GM11168 (cell line): ENCODE measurements at regions not wholly inside any gene's neighbourhood (a gene's known extent, or its start where the extent isn't known, plus 50 kb on each side); places are given as distances from the start of the nearest gene placed in this dataset.
"Not testable (repeated sequence)": the region's sequence is repeated elsewhere in the genome, so short reads cannot be mapped to it uniquely, and the experiment has no call there.

Experiments used
- in situ Hi-C: fragments of 300-500 bp; cut with MboI; formaldehyde crosslinking; loops from one replicate; pipeline ENCODE4 v1.12.0; 2022; ENCODE audit warnings: low sequenced_read_pairs; ENCODE audit not compliant: unreplicated experiment

DNA sequence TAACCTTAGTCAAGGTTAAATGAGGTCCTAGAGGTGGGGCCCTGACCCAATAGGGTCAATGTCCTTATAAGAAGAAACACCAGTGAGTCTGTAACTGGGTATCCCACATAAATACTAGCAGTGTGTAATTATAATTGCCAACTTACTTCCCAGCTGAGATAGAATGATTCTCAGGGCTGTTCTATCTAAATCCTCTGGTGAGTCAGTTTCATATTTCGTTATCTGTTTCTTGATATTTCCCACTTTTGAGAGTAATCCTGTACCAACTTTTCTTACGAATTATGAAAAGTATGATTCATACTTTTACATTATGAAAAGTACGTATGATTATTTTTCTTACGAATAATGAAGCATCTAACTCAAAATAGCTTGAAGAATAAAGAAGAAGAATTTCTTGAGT lies 546.8 kb upstream of the NETO1 start:
- in situ Hi-C loops, result no loop called here

DNA sequence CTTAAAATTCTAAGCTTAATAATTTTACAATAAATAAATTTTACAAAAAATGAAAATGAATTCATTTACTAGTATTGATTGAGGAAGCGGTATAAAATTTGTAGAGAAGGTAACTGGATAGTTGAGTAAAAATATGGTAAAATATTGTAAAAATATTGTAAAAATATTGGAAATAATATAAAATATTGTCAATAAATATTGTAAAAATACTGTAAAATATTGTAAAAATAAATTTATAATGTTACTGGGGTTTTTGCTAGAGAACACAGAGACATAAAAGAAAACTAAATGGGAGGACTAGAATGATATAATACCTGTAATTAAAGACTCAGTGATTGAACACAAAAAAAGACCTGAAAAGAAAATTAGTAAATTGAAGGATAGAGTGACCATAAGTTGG lies 546.3 kb upstream of the NETO1 start:
- in situ Hi-C loops, result no loop called here

DNA sequence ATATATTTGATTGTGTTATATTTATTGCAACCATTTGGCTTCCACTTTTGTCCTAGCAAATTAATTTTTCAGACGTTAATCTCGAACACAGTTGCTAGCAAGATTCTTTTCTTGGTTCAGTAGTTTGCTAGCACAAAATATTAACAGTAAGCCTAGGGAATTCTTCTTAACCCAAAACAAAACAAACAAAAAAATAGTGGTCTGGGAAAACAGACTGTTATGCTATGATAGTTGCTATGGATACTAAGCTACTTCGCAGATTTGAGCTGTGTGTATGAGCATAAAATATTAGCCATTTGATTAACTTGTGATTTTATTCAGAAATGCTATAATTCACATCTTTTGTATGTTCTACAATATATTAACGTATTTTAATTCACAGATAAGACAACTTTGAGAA lies 541.5 kb upstream of the NETO1 start:
- in situ Hi-C loops, result no loop called here

DNA sequence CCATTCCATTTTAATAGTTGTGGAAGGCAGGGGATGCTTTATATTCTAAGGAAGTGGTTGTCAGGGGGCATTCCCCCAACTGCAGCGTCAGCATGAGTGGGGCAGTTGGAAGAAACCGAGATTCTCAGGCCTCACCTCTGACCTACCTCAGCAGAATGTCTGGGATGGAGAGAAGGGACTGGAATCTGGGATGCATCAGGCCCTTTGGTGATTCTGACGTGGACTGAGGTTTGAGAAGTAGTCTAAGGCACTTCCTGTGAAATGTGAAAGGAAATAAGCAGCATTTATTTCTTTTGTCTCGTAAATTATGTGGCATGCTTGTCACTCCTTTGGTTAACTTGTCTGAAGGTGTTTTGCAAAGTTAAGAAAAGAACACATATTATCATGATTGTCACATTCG lies 540.7 kb upstream of the NETO1 start:
- in situ Hi-C loops, result no loop called here

DNA sequence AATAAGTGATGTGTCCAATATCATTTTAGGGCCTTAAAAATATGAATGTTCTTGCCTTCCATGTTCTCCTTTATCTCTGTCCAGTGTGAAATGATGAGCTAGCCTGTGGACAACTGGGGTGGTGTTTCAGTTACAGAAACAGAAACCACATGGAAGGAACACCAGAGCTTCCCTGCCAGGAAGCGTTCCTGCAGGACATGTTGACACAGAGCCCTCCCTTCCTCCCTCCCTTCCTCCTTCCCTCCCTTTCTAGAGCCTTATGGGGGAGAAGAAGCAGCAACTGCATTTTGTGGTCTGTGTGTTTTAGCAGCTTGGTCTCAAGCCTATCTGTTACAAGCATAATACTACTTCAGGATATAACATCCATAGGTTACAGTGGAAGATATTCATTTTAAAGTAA lies 539.7 kb upstream of the NETO1 start:
- in situ Hi-C loops, result no loop called here

DNA sequence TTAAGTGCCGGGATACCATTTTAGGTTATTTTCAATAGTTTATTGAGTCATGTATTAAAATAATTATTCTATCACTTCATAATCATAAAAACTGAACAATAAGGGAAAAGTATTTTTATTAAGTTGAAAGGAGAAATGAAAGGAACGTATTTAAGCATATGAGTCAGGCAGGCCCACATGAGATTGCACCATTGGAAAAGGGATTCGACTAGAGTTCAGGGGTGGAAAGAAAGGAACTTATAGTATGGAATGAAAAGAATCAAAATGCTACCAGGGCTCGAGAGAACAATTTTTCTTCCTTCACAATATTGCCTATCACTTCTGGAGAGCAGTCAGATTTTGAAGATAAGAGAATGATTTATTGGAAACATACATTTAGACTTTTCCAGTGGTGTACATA lies 516.5 kb upstream of the NETO1 start:
- in situ Hi-C loops, result no loop called here

DNA sequence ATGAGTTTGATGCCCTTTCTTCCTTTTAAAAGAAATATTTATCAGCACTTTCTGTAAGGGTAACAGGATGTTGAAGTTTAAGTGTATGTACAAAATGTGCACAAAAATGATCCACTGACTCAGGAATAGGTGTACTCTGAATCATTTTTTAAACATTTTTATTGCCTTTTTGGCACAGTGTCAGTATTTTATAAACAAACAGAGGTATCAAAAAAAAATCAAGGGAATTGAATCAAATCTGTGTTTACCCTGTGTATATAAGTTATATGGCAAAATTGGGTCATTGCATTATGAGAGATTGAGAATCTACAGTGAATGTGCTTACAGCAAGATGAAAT lies 513.9 kb upstream of the NETO1 start:
- in situ Hi-C loops, result no loop called here

DNA sequence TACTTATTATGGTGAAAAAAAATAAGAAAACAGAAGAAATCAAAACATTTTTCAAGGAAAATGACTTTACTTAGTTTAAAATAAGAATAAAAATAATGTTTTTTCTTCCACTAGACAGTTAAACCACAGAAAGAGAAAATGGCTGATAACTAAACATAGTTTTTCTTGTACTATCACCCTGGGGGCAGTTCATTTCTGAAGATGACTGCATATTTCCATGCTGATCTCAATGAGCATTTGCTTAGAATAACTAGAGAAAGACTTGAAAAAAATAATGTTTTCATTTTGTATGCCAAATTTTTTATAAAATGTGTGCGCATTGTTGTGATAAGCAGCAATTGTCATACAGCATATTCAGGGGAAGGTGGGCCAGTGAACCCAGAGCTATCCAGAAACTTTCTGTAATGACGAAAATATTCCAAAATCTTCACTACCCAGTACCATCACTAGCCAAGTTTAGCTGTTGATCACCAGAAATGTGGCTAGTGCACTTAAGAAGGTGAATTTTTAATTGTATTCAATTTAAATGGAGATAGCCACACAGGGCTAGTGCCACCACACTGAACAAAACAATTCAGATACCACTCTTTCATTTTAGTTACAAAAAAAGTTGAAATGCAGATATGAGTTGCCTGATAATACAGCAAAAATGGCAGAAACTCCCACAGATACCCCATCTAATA lies 513.4 kb upstream of the NETO1 start:
- in situ Hi-C loops, result no loop called here

DNA sequence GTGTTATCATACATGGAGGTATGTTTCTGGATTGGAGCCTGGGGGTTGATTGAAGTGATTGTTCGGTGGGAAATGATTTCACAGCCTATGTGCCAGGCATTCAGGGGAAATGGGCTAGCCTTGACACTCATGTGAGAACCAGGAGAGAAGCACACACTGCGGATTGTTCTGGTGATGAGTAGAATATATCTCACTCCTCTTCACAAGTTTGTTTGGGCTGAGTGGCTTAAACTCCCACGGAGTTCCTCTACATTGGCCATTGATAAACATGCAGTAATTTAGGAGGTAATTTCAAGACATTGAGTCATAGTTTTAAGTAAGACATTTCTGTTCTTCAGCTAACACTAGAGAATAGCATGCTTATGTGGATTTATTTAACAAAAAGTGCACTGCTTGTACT lies 498.9 kb upstream of the NETO1 start:
- in situ Hi-C loops, result no loop called here

DNA sequence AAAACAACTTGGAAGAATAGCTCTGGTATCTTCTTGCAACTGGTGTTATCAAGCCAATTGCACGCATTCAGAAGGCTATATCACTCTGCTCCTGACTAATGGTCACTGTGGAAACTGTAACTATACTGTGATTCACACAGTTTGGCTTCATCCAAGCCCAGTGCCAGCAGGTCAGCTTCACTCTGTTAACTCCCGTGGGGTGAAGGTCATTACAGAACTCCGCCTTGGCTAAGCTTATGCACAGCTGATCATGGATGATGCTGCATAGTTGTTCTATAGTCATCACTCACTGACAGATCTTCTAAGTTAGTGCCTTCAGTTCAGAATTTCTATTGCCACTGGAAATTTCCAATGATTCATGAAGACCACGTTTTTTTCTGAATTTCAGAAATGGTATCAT lies 497.2 kb upstream of the NETO1 start:
- in situ Hi-C loops, result no loop called here

DNA sequence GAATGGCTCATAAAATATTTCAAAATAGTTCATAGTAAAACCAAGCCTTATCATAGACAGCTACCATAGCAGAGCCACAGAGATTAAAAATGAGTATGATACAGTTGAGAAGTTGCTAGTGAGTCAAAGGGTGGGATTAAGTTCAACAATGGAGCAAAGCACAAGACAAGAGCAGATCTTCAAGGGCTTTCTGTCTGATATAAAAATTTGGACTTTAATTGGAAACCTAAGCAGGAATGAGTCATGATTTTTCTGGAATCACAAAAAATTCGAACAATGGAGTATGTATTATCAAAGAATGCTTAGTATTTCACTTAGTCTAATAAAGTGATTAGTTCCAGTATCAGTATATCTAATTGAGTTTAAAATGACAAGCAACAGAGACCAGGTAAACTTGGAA lies 487.3 kb upstream of the NETO1 start:
- in situ Hi-C loops, result no loop called here

DNA sequence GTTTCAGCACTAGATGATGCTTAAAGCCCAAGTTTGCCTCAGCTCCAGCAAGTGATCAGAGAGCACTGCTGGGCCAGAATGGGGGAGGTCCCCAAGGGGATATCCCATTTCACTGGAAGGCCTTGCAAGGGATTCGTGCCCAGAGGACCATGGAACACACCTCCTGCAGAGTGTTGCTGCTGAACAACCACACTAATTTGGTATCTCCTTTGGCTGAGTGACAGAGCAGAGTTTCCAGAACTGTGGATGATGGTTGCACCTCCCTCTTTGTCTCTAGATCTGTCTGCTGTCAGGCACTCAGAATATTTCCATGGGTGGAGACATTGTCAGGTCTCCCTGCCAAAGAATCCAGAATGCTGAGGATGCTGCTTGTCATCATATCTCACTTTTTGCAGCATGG lies 484.8 kb upstream of the NETO1 start:
- in situ Hi-C loops, result no loop called here

DNA sequence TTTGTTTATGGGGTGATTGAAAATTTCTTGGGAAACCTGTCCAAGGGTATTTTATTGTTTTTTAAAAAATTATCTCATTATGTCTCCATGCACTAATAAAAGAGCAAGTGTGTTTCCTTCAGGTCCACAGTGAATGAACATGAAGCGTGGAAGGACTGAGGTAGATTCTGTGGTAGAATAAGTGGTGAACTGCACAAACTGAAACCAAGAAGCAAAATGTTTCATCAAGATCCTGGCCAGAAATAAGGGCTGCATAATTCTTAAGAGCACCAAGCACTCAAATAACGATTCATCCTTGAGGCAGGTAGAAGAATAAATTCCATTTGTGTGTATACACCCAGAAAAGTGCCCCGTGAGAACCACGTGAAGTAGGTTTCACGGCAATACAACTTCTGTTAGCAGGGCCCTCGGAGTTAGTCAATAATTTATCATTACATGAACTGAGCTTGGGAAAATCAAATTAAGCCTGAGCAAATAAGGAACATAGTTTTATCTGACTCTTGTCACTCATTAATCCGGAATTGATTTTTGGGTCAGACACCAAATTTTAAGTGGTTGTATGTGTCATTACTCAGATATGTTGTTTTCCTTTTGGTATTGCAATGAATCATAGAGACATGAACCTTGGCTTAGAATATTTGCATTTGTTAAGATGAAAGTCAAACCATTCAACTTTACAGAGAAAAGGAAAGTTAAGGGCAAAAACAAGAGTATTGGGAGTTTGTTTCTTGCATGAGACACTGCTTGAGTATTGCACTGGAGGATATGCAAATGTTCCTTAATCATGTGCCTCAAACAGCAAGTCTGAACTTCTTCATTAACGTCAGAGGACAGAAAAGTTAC lies 472.6 kb upstream of the NETO1 start:
- in situ Hi-C loops, result no loop called here

DNA sequence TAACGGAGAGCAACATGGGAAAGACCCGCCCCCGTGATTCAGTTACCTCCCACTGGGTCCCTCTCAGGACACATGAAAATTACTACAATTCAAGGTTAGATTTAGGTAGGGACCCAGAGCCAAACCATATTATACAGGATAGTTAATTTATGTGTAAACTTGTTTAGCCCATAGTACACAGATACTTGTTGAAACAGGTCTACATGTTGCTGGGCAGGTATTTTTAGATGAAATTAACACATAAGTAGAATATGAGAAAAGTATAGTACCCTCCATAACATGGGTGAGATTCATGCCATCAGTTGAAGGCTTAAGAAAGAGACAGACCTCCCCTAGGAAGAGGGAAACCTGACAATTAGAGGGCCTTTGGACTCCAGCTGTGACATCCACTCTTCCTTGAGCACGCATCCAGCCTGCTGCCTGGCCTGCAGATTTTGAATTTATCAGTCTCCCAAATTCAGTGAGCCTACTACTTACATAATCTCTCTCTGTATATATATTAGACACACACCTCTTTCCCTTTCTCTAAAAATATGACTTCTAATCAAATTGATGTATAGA lies 463.5 kb upstream of the NETO1 start:
- in situ Hi-C loops, result no loop called here

DNA sequence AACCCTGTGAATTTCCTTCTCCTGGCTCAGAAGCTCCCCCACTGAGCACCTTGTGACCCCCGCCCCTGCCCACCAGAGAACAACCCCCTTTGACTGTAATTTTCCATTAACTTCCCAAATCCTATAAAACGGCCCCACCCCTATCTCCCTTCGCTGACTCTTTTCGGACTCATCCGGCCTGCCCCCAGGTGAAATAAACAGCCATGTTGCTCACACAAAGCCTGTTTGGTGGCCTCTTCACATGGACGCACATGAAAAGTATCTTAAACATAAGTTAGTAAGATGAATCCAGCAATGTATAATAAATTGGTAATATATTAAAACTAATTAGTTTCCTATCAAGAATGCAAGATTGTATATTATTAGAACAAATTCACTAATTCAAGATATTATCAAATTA lies 462.3 kb upstream of the NETO1 start:
- in situ Hi-C loops, result not testable (repeated sequence)

DNA sequence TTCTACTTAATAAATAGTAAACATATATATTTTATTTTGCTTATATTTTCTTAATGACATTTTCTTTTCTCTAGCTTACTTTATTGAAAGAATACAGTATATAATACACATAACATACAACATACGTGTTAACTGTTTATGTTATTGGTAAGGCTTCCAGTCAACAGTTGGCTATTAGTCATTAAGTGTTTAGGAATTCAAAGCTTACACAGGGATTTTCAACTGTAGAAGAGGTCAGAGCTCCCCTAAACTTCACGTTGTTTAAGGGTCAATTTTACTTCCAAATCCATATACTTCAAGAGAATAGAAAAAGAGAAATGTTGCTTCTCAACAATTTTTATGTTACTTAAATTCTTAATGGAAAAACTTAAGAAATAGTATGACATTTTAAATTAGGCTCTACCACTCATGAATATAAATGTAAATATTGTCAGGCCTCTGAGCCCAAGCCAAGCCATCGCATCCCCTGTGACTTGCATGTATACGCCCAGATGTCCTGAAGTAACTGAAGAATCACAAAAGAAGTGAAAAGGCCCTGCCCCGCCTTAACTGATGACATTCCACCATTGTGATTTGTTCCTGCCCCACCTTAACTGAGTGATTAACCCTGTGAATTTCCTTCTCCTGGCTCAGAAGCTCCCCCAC lies 456.5 kb upstream of the NETO1 start:
- in situ Hi-C loops, result not testable (repeated sequence)

DNA sequence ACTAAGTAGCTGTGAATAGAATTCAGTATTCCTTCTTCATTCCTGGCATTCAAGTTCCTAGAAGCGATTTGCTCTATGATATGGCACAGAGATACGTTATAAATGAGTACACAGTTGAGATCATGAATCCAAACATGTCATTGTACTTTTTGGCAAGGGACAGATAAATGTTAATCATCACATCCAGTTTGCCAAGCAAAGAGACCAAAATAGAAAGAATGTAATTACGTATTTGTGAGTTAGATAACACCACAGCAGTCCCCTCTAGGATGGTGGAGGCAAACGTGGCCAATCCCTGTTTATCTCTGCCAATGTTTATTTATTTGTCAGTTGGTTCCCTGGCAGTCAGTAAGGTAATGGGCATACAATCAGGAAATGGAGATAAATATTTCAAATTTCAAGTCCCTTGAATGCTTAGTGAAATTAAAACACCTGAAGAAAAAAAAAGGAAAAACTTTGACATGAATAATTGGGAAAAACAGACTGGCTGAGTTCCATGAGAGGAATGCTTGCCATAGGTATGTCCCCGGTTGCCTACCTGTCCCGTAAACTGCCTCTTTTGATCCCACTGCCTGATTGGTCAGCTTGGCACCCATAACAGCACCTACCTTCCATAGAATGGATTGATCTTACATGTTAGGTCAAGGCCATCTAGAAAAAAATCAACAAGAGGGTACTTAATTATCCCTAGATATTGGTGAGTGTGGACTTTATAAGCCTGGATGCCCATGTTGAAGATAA lies 451.1 kb upstream of the NETO1 start:
- in situ Hi-C loops, result no loop called here

DNA sequence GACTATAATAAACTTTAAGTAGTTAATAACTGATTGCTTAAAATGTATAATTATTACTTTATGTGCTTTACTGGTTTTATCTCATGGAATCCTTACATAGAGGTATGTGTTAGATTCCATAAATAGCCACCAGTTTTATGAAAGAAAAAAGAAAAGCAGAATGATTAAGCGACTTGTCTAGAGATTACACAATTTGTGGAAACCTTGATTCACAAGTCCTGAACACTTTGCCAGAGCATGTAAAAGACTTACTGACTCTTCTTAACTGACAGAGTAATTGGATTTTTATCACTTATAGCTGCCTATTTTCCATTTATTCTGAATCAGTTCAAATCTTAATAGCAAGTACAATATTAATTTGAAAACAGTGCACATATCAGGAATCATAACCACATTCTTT lies 448.7 kb upstream of the NETO1 start:
- in situ Hi-C loops, result no loop called here

DNA sequence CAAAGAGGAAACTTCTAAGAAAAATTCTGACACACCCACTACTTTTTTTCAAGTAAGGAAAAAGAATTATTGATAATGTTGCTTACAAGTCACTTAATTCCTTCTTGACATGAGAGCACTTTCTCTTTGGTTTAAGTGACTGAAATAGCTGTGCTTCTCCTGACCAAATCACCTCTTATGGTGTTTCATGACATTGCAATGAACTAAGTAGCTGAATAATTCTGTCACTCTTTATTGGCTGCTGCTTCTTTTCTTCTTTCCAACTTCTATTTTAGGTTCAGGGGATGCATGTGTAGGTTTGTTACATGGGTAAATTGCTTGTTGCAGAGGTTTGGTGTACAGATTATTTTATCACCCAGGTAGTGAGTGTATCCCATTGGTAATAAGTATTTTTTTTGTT lies 447.6 kb upstream of the NETO1 start:
- in situ Hi-C loops, result no loop called here

DNA sequence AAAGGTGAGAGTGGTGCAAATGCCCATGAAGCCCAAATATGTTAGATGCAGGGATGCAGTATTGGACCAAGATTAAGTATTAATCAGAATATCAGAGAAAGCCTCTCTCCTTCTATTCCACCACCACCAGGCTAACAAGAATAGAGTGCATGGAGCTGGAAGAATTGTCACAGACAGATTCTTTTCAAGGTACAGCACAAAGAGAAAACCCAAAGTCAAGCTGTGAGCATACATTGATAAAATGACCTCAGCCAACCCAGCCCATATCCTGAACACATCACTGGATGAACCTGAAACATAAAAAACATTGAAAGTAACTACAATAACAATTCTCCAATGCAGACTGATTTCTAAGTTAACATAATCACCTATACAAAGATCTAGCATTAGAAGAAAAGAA lies 445.7 kb upstream of the NETO1 start:
- in situ Hi-C loops, result no loop called here

DNA sequence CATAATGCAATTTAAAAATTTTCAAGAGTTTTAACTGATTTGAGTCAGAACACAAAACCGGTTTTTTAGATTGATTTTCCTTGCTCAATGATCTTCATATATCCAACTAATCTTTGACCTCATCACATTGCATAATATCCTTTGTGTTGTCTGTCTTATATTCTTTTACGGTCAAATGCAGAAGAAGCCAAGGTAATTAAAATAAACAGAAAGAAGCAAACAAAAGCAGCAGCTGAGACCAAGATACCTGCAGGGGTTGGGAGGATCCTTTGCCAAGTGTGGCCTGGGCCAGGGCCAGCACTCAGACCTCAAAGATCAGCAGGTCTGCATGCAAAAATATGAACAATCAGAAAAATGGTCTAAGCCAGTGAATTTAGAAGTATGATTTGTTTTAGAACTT lies 428.9 kb upstream of the NETO1 start:
- in situ Hi-C loops, result no loop called here
